ENCODE measurements at regions not wholly inside any gene's neighbourhood (a gene's known extent, or its start where the extent isn't known, plus 50 kb on each side); places are given as distances from the start of the nearest gene placed in this dataset.
"Not testable (repeated sequence)": the region's sequence is repeated elsewhere in the genome, so short reads cannot be mapped to it uniquely, and the experiment has no call there.

DNA sequence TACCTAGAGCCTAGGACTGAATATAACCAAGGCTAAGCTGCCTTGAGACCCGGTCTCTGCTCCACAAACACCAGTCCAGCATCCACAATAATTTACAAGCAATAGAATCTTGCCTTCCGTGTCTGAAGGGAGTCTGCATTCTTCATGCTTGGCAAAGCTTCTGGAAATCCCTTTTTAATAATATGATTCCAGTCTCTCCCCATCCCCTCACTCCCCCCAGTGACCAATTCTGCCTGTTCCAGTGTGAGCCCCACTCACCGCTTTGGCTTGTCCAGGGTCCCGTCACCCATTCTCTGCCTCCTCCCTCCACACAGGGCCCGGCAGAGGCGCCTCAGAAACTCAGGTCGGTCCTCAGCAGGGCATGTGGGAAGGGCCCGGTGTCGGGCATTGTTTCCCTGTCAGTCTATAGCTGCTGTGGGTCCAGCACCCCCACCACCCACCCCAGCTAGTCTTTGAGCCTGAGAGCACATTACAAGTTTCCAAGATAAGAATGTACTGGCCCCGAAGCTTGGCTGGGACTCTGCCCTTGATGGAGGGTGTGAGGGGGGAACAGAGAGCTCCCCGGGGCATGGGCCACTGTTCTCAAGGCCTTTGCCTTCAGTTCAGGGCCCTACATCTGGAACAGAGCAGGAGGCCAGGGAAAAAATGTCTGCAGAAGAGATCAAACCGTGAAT lies 129.7 kb upstream of the MYCN start:
- DNase-seq = no peak

DNA sequence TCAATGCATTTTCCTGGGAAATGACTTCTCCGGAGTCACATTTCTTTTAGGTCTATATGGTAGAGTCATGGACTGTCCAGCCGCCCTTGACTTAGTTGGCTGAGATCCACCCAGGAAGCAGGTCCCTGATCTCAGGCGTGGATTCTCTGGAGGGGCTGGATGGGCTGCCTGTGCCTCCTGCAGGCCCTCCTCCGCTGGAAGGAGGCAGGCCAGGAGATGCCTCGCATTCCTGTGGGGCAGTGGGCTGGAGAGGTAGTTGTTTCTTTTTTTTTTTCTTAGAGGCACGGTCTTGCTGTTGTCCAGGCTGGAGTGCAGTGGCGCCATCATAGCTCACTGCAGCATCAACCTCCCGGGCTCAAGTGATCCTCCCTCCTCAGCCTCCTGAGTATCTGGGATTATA lies 129.0 kb upstream of the MYCN start:
- no peak for DNase-seq

DNA sequence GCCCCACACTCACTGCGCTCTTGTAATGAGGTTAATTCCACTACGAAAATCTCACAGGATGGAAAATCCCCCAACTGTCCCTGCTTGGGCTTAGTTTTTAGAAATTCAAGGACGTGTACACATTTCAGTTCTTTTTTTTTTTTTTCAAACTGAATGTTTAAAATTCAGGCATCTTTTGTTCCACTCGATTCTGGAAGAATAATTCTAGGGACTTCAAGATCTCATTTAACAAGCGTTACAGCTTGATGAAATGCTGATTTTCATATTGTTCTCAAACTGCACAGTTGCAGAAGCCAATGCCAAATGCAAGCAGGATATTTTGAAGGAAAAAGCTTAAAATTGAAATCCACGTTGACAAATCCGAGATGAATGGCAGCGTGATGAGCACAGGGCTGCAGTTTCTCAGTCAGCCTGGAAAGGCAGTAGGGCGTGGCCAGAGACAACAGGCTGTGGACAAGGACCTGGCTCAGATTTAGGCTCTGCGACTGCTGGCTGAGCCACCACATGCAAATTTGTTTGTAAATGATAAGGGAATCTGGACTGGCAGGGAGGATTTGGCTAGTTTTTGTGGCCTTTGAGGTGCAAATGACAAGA lies 128.1 kb upstream of the MYCN start:
- DNase-seq = peak; percentile 60

DNA sequence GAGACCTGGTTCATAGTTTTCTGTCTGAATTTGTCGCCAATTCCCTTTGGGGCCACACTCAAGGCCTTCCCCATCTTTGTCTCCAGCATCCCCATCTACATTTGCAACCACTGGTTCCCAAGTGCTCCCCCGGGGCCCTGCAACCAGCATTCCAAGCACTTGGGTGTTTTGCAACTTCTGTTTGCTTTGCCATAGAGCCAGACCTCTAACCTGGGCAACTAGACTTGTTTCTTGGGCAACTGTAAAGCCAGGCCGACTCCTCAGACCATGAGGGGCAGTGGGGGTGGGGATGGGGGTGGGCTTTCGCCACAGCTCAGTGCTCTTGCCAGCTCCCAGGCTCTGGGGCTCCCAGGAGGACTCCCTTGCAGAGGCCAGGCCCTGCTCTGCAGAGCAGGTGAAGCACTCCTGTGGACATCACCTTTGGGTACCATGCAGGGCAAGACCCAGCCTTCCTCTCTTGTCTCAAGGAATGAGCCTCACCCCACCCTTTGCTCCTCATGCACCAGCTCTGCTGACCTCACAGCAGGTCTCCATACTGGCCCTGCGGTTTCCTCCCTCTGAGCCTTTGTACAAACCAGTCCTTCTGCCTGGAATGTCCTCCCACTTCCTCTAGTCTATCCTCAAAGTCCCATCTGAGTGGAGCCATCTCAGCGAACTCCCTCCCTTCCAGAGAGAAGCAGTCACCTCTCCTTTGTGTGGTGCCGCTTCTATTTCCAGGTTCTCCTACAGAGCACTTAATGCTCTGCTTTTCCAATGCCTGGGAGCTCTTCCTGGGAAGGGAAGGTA lies 126.7 kb upstream of the MYCN start:
- DNase-seq = no peak

DNA sequence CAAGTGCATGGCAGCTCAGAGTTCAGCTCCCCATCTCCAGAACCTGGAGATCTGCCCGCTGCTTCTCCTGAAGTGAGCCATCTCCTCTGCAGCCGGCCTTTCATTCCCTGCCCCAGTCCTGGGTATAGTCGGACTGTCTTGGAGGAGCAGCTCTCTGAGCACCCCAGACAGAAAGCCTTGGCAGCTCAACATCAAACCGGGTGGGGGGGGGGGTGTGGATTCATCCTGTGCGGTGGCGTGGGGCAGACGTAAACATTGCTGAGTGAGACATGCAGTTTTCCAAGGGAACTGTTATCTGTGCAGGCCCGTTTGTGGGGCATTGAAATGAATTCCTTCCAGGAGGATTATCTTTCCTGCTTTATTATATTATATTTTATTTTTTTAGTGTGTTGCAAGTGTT lies 125.9 kb upstream of the MYCN start:
- DNase-seq = no peak

DNA sequence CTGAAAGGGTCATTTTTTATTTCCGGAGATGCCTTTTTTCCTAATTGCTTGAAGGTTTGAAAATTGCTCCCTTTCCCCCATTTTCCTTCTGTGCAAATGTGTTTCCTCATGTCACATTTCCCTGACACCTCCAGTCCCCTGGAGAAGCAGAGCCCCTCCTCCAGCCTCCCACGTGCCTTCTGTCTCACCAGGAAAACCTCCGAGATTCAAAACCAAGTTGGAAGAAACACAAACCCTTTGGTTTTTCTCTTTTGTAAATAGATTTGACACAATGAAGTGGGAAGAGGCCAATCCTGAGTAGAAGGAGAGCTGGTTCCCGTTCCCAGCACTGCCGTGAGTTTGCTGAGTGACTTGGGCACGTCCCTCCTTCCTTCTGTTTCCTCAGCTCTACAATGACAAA lies 125.4 kb upstream of the MYCN start:
- DNase-seq = no peak

DNA sequence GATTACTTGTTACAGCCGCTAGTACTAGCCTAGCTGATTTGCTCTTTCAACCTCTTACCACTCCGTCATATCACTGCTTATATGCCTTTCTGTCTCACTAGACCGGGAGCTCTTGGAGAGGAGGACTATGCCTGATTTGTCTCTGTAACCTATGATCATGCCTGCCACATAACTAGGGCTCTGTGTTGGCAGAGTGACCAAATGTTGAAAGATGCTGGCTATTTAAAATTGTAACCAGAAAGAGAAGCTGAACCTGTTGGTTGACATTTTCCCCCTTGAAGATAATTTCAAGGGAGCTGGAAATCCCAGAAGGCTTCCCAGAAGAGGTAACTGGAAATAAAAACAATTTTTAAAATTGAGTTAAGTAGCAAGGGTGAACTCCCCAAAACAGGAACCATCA lies 124.1 kb upstream of the MYCN start:
- DNase-seq = no peak

DNA sequence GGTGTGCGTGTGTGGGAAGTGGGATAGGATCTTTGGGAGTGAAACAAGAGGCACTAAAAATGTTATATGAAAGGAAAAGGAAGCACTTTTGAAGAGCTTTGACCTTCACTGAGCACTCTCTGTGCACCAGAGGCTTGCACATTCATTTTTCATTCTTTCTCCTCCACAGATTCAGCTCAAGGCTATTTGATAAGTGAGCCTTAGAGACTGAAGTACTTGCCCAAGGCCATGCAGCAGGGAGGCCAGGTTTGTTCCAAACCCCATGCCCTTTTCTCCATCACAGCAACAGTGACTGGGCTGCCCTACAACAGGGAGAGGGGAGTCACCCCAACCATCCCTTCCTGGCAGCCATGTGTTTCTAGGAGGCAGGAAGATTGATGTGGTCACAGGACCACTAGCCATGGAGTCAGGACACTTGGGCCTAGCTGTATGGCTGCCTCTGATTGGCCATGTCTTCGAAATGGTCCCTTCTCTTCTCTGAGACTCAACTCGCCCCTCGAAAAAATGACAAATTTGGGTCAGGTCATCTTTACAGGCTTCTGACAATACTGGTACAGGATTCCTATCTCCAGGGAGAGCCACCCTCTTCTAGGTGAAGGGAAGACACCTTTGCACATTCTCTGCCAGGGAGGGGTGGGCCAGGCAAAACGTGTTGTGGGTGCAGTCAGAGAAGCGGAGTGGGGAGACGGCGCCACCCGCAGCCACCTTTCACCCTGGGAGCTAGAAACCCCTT lies 123.5 kb upstream of the MYCN start:
- no peak for DNase-seq

DNA sequence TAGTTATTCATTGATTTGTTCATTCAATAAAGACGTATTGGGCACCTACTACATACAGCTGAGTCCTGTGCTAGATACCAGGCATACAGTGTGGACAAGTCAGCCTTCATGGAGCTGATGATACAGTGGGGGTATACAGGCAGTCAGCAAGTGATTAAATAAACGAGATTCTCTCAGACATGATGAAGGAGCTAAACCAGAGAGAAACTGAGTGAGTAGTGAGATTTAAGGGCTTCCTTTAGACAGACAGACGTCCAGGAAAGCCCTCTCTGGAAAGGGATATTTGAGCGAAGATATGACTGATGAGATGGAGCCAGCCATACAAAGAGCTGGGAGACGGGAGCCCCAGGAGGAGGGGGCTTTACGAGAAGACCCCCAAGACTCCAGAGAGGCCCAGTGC lies 122.6 kb upstream of the MYCN start:
- no peak for DNase-seq

DNA sequence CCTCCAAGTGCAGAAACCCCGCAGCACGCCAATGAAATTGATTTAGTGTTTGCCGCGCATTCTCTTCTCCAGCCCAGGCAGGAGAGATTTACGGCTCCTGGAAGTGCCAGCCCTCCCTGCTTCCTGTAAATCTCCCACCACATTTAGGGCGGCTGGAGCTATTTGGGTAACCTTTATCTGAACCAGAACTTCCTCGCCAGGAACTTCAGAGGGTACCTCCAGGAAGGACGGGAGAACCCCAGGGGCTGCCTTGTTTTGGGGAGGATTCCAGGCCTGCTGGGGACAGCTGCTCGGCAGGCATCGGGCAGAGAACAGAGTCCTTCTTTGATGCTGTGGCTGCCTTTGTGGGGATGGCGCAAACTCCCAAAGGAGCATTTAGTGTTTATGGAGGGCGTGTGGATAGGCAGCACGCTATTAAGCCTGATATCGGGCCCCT lies 122.0 kb upstream of the MYCN start:
- DNase-seq = peak; percentile 55

DNA sequence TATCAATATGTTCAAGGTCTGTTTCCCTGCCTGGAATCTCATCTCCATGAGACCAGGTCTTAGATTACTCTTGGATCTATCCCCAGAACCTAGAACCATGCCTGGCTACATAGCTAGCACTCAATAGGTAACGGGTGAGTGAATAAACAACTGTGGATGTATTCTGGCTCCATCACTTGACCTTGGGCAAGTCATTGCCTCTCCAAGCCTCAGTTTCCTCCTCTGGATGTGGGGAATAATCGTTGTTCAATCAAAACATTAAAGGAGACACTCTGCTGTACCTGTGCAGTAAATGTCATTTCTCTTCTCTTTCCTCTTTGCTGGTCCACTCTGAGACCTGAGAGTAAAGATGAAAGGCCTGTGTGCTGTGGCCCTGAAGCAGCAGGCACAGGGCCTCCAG lies 121.5 kb upstream of the MYCN start:
- no peak for DNase-seq

DNA sequence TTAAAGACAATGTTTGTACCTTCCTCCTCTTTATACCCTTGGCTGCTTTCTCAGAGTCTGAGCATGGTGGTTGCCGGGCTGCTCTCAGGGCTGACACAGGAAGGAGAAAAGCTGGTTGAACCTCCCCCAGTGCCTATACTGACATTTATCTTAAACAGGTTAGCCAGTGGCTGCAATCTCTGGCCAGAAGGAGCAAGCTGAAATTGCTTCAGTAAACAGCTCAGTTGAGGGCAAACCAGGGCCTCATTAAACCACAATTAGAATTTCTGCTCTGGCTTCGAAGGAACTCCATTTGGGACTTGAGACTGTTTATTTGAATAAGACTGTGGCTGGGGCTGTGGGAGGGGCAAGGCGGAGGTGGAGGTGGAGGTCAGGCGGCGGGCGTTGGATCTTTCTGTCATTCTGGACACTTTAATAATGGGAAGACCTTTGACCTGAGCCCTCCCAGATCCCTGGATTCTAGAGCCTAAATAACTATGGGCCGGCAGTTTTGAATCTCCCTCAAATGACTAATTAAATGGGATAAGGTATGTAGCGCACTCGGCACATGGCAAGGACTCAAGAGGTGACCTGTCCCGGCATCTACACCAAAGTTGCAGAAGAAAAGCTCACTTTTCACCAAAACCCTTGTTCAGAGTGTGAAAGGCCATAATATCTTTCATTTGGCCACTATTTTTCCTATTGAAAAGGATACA lies 120.6 kb upstream of the MYCN start:
- no peak for DNase-seq

DNA sequence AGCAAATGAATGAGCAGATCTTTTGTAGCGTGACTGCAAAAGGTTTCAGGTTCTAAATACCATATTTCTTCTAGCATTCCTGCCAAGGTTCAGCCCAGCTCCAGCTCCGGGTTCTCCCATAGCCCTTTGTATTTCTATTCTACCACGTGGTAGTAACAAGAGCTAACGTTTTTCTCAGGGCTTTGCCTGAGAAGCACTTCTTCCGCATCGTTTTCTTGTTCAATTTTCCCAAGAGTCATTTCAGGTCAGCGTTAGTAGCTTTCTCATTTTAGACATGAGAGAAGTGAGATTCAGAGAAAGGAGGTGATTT lies 120.1 kb upstream of the MYCN start:
- DNase-seq = no peak

DNA sequence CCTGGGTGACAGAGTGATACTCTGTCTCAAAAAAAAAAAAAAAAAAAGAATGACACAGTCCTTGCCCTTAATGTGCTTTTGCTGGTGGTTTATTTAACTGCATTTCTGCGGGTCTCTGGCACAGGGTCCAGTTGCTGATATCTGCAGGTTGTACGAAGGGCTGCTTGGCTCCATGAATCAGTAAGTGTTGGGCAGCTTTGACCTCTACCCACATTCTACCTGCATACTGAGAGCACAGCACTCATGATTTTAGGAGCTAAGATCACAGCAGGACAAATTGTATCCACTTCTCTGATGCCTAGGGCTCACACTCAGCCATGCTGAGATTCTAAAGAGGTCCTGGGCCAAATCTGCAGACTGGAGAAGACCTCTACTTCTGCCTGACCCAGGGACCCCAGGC lies 119.4 kb upstream of the MYCN start:
- DNase-seq = no peak

DNA sequence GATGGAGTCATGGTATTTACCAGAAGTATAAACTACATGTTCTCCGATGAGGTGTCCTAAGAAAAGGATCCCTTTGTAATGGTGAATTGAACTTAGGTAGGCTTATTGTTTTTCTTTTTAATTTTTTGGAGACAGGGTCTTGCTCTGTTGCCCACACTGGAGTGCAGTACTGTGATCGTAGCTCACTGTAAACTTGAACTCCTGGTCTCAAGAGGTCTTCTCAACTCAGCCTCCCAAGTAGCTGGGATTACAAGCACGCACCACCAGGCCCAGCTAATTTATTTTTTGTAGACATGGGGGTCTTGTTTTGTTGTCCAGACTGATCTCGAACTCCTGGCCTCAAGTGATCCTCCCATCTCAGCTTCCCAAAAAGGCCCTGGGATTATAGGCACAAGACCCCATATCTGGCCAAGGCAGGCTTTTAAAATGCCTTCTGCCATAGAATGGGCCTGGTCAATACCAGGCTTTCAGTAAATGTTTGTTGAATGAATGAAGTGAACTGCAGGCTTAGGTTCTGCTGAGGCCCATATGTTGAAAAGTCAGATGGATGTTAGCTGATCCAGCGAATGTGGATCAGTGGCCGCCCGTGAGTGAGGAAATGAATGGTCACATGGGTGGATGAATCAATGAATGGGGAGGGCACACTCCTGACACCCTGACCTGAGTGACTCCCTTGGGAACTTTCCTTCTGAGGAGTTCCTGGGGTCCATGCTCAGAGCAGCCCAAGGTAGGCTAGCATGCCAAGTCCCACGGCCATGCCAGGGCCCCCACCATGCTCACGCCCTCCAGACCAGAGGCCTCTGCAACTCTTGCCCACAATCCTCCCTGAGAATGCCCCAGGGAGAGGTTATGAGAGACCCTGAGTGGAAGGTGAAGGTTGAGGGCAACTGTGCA lies 118.0 kb upstream of the MYCN start:
- no peak for DNase-seq

DNA sequence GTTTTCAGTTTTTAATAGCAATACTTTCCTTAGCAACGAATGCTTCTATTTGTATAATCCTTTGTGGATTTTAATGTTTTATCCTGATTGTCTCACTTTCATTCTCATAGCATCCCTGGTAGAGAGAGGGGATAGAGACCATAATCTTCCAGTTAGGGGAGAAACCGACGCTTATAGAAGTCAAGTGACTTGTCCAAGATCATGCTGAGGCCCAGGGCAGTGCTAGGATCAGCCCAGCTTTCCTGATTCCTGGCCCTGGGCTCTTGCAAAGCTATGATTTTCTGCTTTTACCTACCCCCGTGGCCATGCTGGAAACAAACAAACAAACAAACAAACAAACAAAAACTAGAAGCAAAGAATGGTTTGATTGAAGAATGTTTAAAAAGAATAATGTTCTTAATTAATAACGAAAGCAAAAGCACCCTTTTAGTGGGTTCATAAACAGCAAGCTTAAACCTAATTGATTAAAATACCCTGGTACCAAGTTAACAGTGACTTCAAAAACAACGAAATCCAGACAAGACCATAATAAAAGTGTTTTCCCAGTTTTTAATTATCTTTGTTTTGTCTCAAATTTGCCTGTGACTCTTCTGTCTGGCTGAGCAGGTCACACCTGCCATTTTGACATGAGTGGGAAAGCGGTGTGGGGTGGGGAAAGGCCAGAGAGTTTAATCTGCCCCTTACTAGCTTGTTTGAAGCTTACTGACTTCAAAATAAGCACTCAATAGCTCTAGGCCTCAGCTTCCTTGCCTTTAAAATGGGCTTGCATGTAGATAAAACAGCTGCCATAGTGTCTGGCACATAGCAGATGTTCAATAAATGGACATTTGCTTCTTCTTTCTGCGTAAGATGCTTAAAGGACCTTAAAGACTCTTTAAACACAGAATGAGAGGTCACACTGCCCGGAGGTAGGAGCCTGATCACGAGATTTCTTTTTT lies 116.6 kb upstream of the MYCN start:
- no peak for DNase-seq

DNA sequence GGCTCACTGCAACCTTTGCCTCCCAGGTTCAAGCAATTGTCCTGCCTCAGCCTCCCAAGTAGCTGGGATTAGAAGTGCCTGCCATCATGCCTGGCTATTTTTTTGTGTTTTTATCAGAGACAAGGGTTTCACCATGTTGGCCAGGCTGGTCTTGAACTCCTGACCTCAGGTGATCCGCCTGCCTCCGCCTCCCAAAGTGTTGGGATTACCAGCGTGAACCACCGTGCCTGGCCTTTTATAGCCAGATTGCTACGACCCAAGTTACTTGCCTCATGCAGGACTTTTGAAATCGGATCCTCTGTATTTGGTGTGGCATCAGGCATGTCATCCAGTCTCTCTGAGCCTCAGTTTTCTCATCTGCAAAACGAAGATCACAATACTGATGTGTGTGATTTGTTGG lies 115.9 kb upstream of the MYCN start:
- not testable (repeated sequence) for DNase-seq

DNA sequence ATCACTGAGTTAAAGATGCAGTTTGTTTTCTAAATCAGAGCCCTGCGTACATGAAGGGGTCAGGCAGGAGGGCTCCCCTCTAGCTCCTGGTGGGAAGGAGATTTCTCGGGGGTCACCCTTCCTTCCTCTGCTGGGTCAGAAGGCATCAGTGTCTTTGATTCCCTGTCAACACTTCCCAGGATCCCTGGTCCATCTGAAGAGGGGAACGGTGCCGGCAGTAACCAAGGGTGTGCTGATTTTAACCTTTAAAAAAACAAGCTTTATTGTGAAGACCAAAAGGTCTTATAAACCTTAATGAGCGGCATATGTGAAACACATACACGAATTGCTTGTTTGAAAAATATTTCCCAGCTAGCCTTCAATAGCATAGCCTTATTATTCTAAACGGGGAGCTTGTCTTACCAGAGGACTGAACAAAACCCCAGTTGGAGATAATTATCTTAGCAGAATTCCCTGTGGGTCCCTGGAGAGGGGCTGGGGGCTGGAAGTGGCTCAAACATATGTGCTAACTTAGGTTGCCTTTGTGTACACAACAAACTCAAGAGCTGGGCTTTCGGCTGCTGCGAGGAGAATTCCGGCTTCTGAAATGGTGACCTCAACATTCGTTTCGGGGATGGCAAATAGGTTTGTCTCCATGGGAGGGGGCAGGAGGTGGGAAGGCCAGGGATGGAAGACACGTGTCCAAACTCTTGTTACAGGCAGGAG lies 114.9 kb upstream of the MYCN start:
- DNase-seq = peak; percentile 53

DNA sequence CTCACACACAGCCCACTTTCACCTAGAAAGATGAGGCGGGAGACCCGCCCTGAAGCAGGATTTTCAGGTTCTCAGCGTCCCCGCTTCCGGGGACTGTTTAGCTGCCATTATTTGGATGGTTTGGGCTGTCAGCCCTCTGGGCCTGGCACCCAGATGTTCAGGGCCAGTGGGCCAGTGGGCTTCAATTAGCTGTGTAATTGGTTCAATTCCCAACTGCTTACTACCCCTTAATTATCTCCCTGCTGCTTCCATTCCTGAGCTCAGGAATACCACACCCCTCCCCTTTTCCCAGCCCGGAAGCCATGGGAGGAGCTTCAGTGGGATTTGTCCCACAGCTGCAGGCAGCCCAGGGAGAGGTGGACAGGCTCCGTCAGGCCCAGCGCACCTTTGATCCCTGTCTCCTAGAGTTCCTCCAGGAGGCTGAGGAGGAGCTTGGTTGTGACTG lies 114.1 kb upstream of the MYCN start:
- DNase-seq = no peak

DNA sequence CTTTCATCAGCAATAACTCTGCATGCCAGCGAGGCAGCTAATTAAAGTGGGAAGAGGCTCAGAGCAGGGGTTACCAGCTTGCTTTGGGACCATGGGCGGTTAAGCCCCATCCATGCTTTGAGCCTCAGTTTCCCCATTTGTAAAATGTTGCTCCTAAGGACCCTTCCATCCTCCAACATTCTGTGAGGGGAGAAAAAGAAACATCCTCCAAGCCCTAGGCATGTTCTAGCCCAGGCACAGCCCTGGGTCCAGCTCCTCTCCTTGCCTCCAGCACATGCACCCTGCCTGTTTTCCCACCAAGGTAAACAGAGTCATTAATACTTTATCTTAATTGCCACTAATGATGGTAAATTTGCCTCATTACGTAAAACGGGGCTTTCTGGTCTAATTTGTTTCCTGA lies 113.3 kb upstream of the MYCN start:
- no peak for DNase-seq

Measured in tongue (tissue), 1 donor.